Mesodermal cell (in vitro differentiated cells): ENCODE measurements at regions not wholly inside any gene's neighbourhood (a gene's known extent, or its start where the extent isn't known, plus 50 kb on each side); places are given as distances from the start of the nearest gene placed in this dataset.
"Not testable (repeated sequence)": the region's sequence is repeated elsewhere in the genome, so short reads cannot be mapped to it uniquely, and the experiment has no call there.

Experiments used
- H3K27ac ChIP-seq: 2 replicates; pipeline ENCODE4 v1.7.0; 2013; ENCODE audit warnings: mild to moderate bottlenecking, low read depth, low read length, moderate library complexity; ENCODE audit not compliant: severe bottlenecking
- H3K36me3 ChIP-seq: 2 replicates; pipeline ENCODE4 v1.7.1; 2013; ENCODE audit warnings: mild to moderate bottlenecking, low read length, moderate library complexity; ENCODE audit not compliant: control insufficient read depth, insufficient read depth
- H3K4me1 ChIP-seq: one replicate; pipeline ENCODE4 v1.7.1; 2013; ENCODE audit warnings: mild to moderate bottlenecking, low read length; ENCODE audit not compliant: insufficient read depth, control insufficient read depth, poor library complexity, severe bottlenecking
- H3K4me3 ChIP-seq: 2 replicates; pipeline ENCODE4 v1.7.0; 2013; ENCODE audit warnings: low read length, control low read depth, mild to moderate bottlenecking; ENCODE audit not compliant: insufficient read depth, poor library complexity, severe bottlenecking; ENCODE audit errors: extremely low read depth
- H3K9me3 ChIP-seq: 2 replicates; pipeline ENCODE4 v1.7.1; 2013; ENCODE audit warnings: mild to moderate bottlenecking, low read length, moderate library complexity; ENCODE audit not compliant: control insufficient read depth
- WGBS, 2 experiments: methylation state at CpG; one replicate each; pipeline ENCODE4 v1.1.5; 2013; ENCODE audit warnings: missing lambda C conversion rate in 2 of 2; ENCODE audit not compliant: insufficient coverage in 2 of 2; 5-methylcytosine and 5-hydroxymethylcytosine counted together

DNA sequence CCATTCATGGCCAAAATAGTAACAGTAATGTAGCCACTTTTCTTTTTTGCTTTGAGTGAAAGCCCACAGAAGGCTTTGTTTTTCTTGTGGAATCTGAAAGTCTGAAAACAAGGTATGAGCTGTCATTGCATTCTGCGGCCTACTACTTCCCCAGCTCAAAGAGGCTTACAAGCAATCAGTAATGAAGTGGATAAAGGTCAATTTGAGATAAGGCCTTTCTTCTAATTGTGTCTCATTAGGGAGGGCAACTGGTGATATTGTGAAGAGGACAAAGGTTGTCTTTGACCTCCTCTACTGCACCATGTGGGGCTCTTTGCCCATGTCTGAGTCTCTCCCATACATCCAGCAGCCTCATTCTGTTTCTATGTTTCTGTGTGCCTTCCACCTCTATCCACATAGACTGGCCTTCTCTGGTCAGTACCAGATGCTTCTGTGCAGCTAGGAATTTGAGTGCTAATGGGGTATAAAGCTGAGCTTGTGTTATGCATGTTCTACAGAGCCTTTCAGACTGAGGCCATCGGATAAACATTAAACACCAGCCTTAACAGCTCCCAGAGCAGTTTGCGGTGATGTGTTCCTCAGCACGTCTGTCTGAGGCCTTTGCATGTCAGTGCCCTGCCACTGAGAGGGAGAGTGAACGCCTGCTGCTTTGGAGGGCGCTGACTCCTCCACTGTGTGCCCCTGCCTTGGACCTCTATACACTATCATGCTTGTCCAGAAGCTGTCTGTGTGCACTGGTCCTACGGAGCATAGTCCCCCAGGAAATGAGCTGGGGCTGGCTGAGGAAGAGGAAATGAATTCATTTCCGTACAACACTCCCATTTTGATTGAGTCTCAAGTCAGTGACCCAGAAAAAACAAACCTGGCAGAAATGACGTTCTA lies 80.2 kb downstream of the SH2D1A start:
- Histone ChIP-seq H3K27ac (no peak overlapping the region), H3K4me3 (no peak overlapping the region), H3K4me1 (no peaks in the 10 kb centered on the region), H3K36me3 (no peaks in the 10 kb centered on the region), H3K9me3 (no peaks in the 10 kb centered on the region)
- WGBS, 2 experiments = 100% methylated on average over 1 to 2 of the region's 9 CpGs

DNA sequence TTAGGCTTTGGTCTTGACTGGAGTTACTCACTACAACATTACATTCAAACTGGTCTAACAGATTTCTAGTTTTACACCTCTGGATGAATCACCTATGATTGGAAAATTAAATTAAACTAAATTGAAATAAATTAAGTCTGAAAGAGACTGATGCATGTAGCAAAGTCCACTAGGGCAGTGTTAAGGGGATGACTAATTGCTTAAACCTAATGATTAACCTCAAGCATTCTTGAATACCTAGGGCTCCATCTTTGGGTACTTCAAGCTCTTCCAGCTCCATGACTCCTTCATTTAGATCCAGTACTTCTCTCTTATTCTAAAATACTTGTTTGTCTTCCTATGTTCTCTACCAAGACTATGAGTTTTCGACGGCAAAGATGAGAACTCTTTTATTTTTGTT lies 86.8 kb downstream of the SH2D1A start:
- Histone ChIP-seq H3K9me3 (no peaks in the 10 kb centered on the region), H3K4me1 (no peaks in the 10 kb centered on the region), H3K27ac (no peak overlapping the region), H3K36me3 (no peaks in the 10 kb centered on the region), H3K4me3 (no peak overlapping the region)
- no CpG with 5 or more reads among the region's 2 CpGs for WGBS, 2 experiments

GRCh38 chrX:124435616-124436015 lies 89.3 kb downstream of the SH2D1A start:
- no CpG with 5 or more reads among the region's 4 CpGs for WGBS, 2 experiments
- Histone ChIP-seq H3K4me3 (no peak overlapping the region), H3K36me3 (no peaks in the 10 kb centered on the region), H3K4me1 (no peaks in the 10 kb centered on the region), H3K27ac (no peak overlapping the region), H3K9me3 (no peaks in the 10 kb centered on the region)

- Histone ChIP-seq H3K36me3 (no peaks in the 10 kb centered on the region), H3K27ac (no peak overlapping the region), H3K4me1 (no peaks in the 10 kb centered on the region), H3K9me3 (no peaks in the 10 kb centered on the region), H3K4me3 (no peak overlapping the region)
- 80 to 100% methylated on average over 1 of the region's 2 CpGs for whole genome bisulfite sequencing, 2 experiments
Observed at GRCh38 chrX:124440695-124441094, 94.3 kb downstream of the SH2D1A start.

DNA sequence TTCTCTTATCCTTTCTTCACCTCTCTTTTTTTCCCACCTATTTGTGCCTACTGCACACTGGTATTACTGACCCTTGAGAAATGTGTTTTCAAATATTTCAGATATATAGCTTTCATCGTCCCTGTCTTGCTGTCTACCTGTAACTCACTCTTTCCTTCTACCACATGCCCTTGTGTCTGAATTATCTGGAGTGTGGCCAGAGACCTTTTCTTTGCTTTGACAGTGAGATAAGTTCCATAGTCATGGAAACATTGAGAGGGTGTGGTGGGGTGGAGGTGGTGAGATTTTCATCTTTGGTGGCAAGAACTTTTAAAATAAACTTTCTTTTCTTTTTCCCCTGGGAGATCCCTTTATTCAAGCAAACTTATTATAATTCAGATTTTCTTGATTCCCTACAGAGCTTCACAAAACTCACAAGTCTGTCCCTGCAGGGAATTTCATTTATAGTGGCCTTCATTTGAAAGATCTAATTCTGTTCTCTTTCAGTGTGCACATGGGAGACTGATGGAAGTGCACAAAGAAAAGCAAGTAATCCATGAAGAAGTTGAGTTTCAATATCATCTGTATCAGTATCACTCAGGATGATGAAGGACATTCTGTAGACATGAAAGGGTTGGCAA lies 95.7 kb downstream of the SH2D1A start:
- no peaks in the 10 kb centered on the region for H3K36me3 ChIP-seq
- no peak overlapping the region for H3K27ac ChIP-seq
- H3K9me3 ChIP-seq = no peaks in the 10 kb centered on the region
- no peak overlapping the region for H3K4me3 ChIP-seq
- no peaks in the 10 kb centered on the region for H3K4me1 ChIP-seq
- no CpG with 5 or more reads among the region's 1 CpG for WGBS, 2 experiments

DNA sequence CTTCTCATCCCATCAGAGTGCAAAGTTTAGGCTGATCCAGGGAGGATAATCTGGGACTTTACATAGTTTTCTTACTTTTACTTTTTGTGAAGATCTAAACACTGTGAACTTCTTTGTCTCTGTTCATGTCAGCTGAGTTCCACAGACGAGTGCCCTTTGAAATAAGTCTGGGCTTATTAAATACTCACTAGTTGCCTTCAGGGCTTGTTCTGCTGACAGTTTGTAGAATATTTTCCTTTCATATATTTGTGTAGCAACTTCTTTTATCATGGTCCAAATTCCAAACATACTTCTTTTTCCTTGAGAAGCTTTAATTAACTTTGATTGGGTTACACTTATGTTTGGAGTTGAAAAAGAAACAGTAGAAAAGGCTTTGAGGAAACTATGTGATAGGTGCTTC lies 109.6 kb downstream of the SH2D1A start:
- WGBS, 2 experiments = no CpG with 5 or more reads among the region's 1 CpG

GRCh38 chrX:124459851-124460250 lies 113.5 kb downstream of the SH2D1A start:
- not testable (repeated sequence) for H3K4me3 ChIP-seq, H3K9me3 ChIP-seq, H3K4me1 ChIP-seq, H3K36me3 ChIP-seq, H3K27ac ChIP-seq

More for the DNA sequence above, 109.6 kb downstream of the SH2D1A start:
- Histone ChIP-seq H3K9me3 (no peaks in the 10 kb centered on the region), H3K4me3 (no peak overlapping the region), H3K36me3 (no peaks in the 10 kb centered on the region), H3K4me1 (no peaks in the 10 kb centered on the region), H3K27ac (no peak overlapping the region)

- Histone ChIP-seq H3K4me1 (no peaks in the 10 kb centered on the region), H3K4me3 (no peak overlapping the region), H3K9me3 (no peaks in the 10 kb centered on the region), H3K36me3 (no peaks in the 10 kb centered on the region), H3K27ac (no peak overlapping the region)
- no CpG with 5 or more reads among the region's 4 CpGs for WGBS, 2 experiments
Observed at GRCh38 chrX:124462931-124463330, 116.6 kb downstream of the SH2D1A start.

DNA sequence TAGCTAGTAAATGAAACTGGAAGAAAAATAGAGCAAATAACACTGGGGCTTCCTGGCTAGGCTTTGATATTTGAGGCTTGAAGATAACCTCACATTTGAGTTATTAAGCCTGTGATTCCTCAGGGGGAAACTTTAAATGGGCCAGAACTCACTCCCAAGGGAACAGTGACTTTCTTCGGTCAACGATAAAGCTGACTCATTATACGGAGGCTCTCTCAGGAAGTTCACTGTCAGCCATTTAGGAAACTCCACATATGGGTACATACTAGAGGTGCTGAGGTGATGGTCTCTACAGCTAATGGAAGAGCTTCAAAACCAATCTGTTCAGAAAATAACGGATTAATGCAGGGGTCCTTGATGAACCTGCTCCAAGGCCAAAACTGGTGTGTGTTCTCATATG lies 120.8 kb downstream of the SH2D1A start:
- WGBS, 2 experiments = 80% methylated on average over 1 of the region's 4 CpGs
- Histone ChIP-seq H3K36me3 (no peaks in the 10 kb centered on the region), H3K4me3 (no peak overlapping the region)

DNA sequence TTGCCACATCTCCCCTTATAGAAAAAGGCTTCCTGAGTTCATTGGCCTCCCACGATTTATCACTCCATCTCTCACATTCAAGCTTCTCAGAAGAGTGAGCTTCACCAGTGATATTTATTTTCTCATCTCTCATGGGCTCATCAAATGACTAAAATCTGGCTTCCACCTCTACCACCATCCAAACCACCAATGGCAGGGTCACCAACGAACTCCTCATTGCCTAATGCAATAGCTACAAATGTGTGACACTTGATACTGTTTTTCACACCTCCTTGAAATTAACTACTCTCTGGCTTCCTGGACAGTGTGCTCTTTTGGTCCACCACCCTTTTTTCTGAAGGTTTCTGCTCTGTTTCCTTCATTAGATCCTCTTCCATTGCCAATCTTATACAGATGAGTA lies 129.0 kb downstream of the SH2D1A start:
- WGBS, 2 experiments = 80 to 84% methylated on average over 2 of the region's 2 CpGs
- Histone ChIP-seq H3K4me1 (no peaks in the 10 kb centered on the region), H3K4me3 (no peak overlapping the region), H3K27ac (no peak overlapping the region), H3K36me3 (no peaks in the 10 kb centered on the region), H3K9me3 (no peaks in the 10 kb centered on the region)

More for the DNA sequence above, 120.8 kb downstream of the SH2D1A start:
- Histone ChIP-seq H3K9me3 (no peaks in the 10 kb centered on the region), H3K27ac (no peak overlapping the region), H3K4me1 (no peaks in the 10 kb centered on the region)

GRCh38 chrX:124476562-124476961 lies 130.2 kb downstream of the SH2D1A start:
- Histone ChIP-seq H3K4me3 (no peak overlapping the region), H3K9me3 (no peaks in the 10 kb centered on the region), H3K4me1 (no peaks in the 10 kb centered on the region), H3K36me3 (no peaks in the 10 kb centered on the region), H3K27ac (no peak overlapping the region)
- WGBS, 2 experiments = 100% methylated on average over 1 of the region's 2 CpGs; no CpG with 5 or more reads in 1 of the 2 experiments
